PC-3 (cell line): ENCODE measurements at regions not wholly inside any gene's neighbourhood (a gene's known extent, or its start where the extent isn't known, plus 50 kb on each side); places are given as distances from the start of the nearest gene placed in this dataset.

Experiments used
- ATAC-seq: fragments of 200-7000 bp; cut with Tn5 transposase; 2 replicates; pipeline ENCODE4 v1.9.1; 2020; ENCODE audit warnings: mild to moderate bottlenecking, moderate library complexity
- BruUV-seq: library from RNA; stranded (reverse); fragments of 400-500 nt; replicated peaks from 2 replicates; lab custom pipeline; 2021; lab: Mats Ljungman, UMichigan
- CTCF ChIA-PET: fragments of 300-600 bp; sonication (Branson Sonifier 250); formaldehyde crosslinking; loops from one replicate; lab custom pipeline; 2022; ENCODE audit warnings: antibody characterized with exemption; lab: Charles Lee
- POLR2A ChIA-PET: fragments of 300-600 bp; sonication (Branson Sonifier 250); formaldehyde crosslinking; loops from one replicate; lab custom pipeline; 2022; ENCODE audit warnings: antibody characterized with exemption; ENCODE audit not compliant: unreplicated experiment; lab: Charles Lee
- DNase-seq: peaks from one replicate; pipeline ENCODE4 v3.0.0-alpha.2; 2015
- H2AFZ ChIP-seq: fragments of 300-600 bp; sonication (generic); 2 replicates; pipeline ENCODE4 v1.6.0; 2016; ENCODE audit warnings: antibody characterized with exemption, low read length
- H3F3A ChIP-seq: fragments of 300-600 bp; sonication (generic); one replicate; pipeline ENCODE4 v1.6.0; 2017; ENCODE audit warnings: antibody characterized with exemption, low read length, control low read depth, mild to moderate bottlenecking; ENCODE audit not compliant: unreplicated experiment
- H3K27ac ChIP-seq: fragments of 300-600 bp; sonication (generic); 2 replicates; pipeline ENCODE4 v1.5.1; 2016; ENCODE audit warnings: mild to moderate bottlenecking, low read length
- H3K27me3 ChIP-seq: fragments of 300-600 bp; sonication (generic); 2 replicates; pipeline ENCODE4 v1.6.1; 2016; ENCODE audit warnings: low read length, mixed read lengths
- H3K36me3 ChIP-seq: fragments of 300-600 bp; sonication (generic); 2 replicates; pipeline ENCODE4 v1.6.1; 2016; ENCODE audit warnings: low read depth, mixed run types, low read length, mixed read lengths
- H3K4me1 ChIP-seq: fragments of 300-600 bp; sonication (generic); 2 replicates; pipeline ENCODE4 v1.5.1; 2016; ENCODE audit warnings: low read length; ENCODE audit not compliant: insufficient read depth
- H3K4me2 ChIP-seq: fragments of 300-600 bp; sonication (generic); 2 replicates; pipeline ENCODE4 v1.6.0; 2016; ENCODE audit warnings: low read length
- H3K4me3 ChIP-seq: fragments of 300-600 bp; sonication (generic); 2 replicates; pipeline ENCODE4 v1.5.1; 2016; ENCODE audit warnings: mild to moderate bottlenecking, low read length, mixed read lengths
- H3K79me2 ChIP-seq: fragments of 300-600 bp; sonication (generic); 2 replicates; pipeline ENCODE4 v1.6.1; 2017; ENCODE audit warnings: low read length, mixed read lengths
- H3K9ac ChIP-seq: fragments of 300-600 bp; sonication (generic); 2 replicates; pipeline ENCODE4 v1.6.0; 2016; ENCODE audit warnings: mild to moderate bottlenecking, low read length
- H3K9me2 ChIP-seq: fragments of 300-600 bp; sonication (generic); replicated peaks from 2 replicates; pipeline ENCODE4 v1.6.1; 2016; ENCODE audit warnings: mixed run types, low read length, mixed read lengths
- H3K9me3 ChIP-seq: fragments of 300-600 bp; sonication (generic); 2 replicates; pipeline ENCODE4 v1.6.1; 2016; ENCODE audit warnings: low read length, mixed read lengths
- H4K20me1 ChIP-seq: fragments of 300-600 bp; sonication (generic); 2 replicates; pipeline ENCODE4 v1.6.1; 2016; ENCODE audit warnings: low read length, mixed read lengths
- EZH2 ChIP-seq: fragments of 300-600 bp; sonication (generic); IDR thresholded peaks from one replicate; pipeline ENCODE4 v1.6.1; 2017; ENCODE audit warnings: antibody characterized with exemption, mild to moderate bottlenecking, low read length; ENCODE audit not compliant: unreplicated experiment
- EZH2phosphoT487 ChIP-seq: fragments of 300-600 bp; sonication (generic); IDR thresholded peaks from 2 replicates; pipeline ENCODE4 v1.6.1; 2018; ENCODE audit warnings: mild to moderate bottlenecking, antibody characterized with exemption, low read length, borderline replicate concordance
- intact Hi-C: fragments of 100-400 bp; cut with micrococcal nuclease; formaldehyde crosslinking; loops from 2 replicates; pipeline ENCODE4 v1.9.0; 2023
- TF ChIP-seq, protein P1 (sequence below): fragments of 300-600 bp; sonication (generic); conservative IDR thresholded peaks from 2 replicates; pipeline ENCODE4 v1.5.1; 2017; ENCODE audit warnings: antibody characterized with exemption, low read depth, mild to moderate bottlenecking, low read length

DNA sequence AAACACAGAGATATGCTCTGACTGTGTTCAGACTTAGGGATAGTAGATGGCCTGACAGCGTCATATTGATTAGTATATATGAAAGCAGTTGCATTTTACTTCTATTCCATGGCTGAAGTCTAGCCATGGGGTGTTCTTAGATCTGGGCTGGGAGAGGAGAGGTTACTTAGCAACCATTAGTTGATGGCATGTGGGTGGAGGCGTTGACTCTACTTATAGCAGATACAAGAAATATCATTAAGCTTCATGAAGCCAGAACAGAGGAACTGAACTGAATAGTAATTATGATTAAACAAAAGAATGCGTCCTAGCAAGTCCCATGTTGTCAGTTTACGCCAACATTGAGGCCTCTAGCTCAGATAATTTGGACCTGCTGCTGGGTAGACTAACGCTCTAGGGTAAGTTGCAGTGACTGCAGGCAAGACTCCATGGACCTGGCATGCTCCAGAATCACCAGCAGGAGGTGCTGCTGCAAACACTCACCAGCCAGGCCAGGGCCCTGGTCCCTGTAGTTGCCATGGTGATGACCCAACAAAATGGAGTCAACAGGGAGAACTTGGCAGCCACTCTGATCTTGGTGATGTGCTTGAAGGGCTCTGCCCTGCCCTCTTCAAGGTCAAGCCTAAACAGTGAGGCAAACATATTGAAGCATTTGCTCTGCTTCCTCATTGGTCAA is 477.3 kb downstream of the PREX1 start:
- Histone ChIP-seq H2AFZ (no peak overlapping the region), H3K4me2 (no peak overlapping the region), H3K9ac (no peak overlapping the region), H3K9me2 (no peaks in the 10 kb centered on the region), H3F3A (no peaks in the 10 kb centered on the region), H3K27me3 (peaks cover 61% of the 10 kb centered on the region), H3K9me3 (no peaks in the 10 kb centered on the region), H3K36me3 (no peaks in the 10 kb centered on the region), H4K20me1 (no peaks in the 10 kb centered on the region), H3K27ac (no peak overlapping the region), H3K4me3 (no peak overlapping the region), H3K4me1 (no peaks in the 10 kb centered on the region), H3K79me2 (no peaks in the 10 kb centered on the region)
- CTCF ChIA-PET = no interaction called here
- POLR2A ChIA-PET = no interaction called here
- TF ChIP-seq EZH2 = no peak
- TF ChIP-seq, protein P1, sequence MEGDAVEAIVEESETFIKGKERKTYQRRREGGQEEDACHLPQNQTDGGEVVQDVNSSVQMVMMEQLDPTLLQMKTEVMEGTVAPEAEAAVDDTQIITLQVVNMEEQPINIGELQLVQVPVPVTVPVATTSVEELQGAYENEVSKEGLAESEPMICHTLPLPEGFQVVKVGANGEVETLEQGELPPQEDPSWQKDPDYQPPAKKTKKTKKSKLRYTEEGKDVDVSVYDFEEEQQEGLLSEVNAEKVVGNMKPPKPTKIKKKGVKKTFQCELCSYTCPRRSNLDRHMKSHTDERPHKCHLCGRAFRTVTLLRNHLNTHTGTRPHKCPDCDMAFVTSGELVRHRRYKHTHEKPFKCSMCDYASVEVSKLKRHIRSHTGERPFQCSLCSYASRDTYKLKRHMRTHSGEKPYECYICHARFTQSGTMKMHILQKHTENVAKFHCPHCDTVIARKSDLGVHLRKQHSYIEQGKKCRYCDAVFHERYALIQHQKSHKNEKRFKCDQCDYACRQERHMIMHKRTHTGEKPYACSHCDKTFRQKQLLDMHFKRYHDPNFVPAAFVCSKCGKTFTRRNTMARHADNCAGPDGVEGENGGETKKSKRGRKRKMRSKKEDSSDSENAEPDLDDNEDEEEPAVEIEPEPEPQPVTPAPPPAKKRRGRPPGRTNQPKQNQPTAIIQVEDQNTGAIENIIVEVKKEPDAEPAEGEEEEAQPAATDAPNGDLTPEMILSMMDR = peak; percentile 58
- no TSS peak for BruUV-seq
- intact Hi-C loops = no loop called here
- ATAC-seq (no peak), DNase-seq (no peak)

DNA sequence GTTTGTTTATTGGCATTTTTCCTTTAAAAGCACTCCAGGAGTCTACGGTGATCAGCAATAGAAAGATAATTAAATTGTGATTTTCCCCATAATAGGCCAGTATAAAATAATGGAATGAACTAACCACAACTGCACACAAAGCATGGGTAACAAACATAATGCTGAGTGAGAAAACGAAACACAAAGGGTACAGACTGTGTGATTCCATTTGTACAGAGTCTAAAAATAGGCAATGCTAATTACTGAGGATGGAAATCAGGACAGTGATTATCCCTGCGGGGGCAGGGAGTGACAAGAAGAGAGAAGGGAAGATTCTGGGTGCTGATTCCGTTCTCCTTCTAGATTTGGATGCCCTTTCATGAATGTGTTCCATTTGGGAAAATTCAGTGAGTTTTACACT is 478.1 kb downstream of the PREX1 start:
- H4K20me1 ChIP-seq = no peaks in the 10 kb centered on the region
- no peaks in the 10 kb centered on the region for H3K36me3 ChIP-seq
- no peaks in the 10 kb centered on the region for H3K4me1 ChIP-seq
- DNase-seq (no peak), ATAC-seq (no peak)
- no peaks in the 10 kb centered on the region for H3K9me2 ChIP-seq
- no peak for TF ChIP-seq EZH2phosphoT487
- TF ChIP-seq EZH2 = no peak
- TF ChIP-seq, protein P1 = no peak
- ChIA-PET CTCF (no interaction called here), POLR2A (no interaction called here)
- H3K79me2 ChIP-seq = no peaks in the 10 kb centered on the region
- no peak overlapping the region for H2AFZ ChIP-seq
- H3K27me3 ChIP-seq = peaks cover 65% of the 10 kb centered on the region
- BruUV-seq = no TSS peak
- H3K27ac ChIP-seq = no peak overlapping the region
- H3K9ac ChIP-seq = no peak overlapping the region
- H3K4me3 ChIP-seq = no peak overlapping the region
- H3F3A ChIP-seq = no peaks in the 10 kb centered on the region
- intact Hi-C loops = no loop called here
- no peak overlapping the region for H3K4me2 ChIP-seq
- no peaks in the 10 kb centered on the region for H3K9me3 ChIP-seq

GRCh38 chr20:48348022-48348421 is 479.8 kb downstream of the PREX1 start:
- H3K9me2 ChIP-seq = no peaks in the 10 kb centered on the region
- H3K27ac ChIP-seq = no peak overlapping the region
- no peak overlapping the region for H2AFZ ChIP-seq
- H3F3A ChIP-seq = no peaks in the 10 kb centered on the region
- POLR2A ChIA-PET = no interaction called here
- H3K36me3 ChIP-seq = no peaks in the 10 kb centered on the region
- H3K9ac ChIP-seq = no peak overlapping the region
- intact Hi-C loops = no loop called here
- no peak overlapping the region for H3K4me2 ChIP-seq
- no peaks in the 10 kb centered on the region for H4K20me1 ChIP-seq
- TF ChIP-seq EZH2phosphoT487 (no peak), EZH2 (no peak)
- TF ChIP-seq, protein P1 = no peak
- no peak for ATAC-seq
- peaks cover 75% of the 10 kb centered on the region for H3K27me3 ChIP-seq
- H3K79me2 ChIP-seq = no peaks in the 10 kb centered on the region
- DNase-seq = no peak
- CTCF ChIA-PET = no interaction called here
- no peaks in the 10 kb centered on the region for H3K4me1 ChIP-seq
- H3K9me3 ChIP-seq = no peaks in the 10 kb centered on the region
- no TSS peak for BruUV-seq
- H3K4me3 ChIP-seq = no peak overlapping the region
